HG03025 (cell line): ENCODE measurements at regions not wholly inside any gene's neighbourhood (a gene's known extent, or its start where the extent isn't known, plus 50 kb on each side); places are given as distances from the start of the nearest gene placed in this dataset.

Source experiments
- ATAC-seq: cut with Tn5 transposase; IDR thresholded peaks from one replicate; pipeline ENCODE4 v1.9.1; 2021; ENCODE audit warnings: mild to moderate bottlenecking, moderate library complexity; ENCODE audit not compliant: unreplicated experiment, low FRiP score

DNA sequence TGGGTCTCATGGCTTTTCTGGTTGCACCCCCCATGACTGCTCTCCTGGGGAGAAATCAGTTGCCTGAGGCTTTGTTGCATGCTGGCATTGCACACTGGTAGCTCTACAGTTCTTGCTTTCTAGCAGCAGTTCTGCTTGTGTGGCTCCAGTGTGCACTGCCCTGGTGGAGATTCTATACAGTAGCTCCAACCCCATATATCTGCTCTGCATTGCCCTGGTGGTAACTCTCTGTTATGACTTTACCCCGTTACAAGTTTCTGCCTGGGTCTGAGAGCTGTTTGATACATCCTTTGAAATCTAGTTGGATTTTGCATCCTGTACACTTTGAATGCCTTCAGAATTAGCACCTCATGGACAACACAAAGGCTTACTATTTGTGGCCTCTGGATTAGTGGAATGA, 241.4 kb upstream of the EPHA5 start:
- ATAC-seq: no peak

DNA sequence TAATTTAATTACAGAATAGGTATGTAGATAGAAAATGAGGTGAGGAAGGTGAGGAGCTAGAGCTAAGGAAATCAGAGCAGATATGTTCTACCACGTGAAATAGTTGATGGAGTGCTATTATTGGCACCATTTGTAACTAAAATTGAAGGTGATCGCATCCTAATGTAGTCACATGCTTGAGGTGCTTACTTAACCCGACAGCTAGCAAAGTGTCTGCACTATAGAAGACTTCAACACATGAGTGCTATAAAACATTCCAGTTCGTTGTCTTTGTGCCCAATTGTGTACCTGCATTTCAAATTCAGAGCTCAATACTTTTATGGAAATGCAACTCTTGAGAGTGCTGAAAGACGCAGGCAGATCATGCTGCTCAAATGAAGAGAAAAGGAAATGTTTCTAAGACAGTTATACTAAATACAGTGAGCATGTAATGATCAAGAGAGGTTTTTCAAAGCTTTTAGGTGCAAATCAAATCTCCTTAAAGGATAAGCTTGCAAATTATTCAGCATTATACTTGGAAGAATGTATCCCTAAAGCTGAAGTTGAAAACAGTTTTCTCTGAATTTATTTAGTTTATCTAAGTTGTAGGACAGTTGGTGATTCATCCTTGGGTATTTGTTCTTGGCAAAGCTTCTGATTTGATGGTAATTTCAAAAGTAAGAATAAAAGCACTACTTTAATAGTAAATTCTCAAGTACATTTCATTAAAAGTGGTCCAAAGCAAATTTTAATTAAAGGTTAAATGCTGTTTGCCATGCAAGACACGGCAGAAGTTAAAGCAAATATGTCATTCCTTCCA, 223.9 kb upstream of the EPHA5 start:
- ATAC-seq: no peak

DNA sequence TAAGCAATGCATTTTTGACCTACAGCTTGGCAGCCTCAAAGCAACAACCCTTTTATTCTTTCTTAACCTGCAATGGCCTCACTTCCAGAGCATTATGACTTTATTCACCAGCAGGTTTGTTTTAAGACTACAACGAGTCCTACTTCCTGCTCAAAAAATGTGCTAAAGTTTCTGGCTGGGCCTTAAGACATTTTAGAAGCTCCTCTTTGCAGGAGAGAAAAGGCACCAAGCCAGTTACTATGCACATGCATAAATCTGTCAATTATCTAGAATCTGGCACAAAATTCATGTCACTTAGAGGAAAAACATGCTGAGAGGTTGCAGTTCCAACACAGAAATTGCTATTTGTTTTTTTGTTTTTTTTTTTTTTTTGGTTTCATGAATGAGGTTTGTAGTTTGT, 223.0 kb upstream of the EPHA5 start:
- no peak for ATAC-seq

DNA sequence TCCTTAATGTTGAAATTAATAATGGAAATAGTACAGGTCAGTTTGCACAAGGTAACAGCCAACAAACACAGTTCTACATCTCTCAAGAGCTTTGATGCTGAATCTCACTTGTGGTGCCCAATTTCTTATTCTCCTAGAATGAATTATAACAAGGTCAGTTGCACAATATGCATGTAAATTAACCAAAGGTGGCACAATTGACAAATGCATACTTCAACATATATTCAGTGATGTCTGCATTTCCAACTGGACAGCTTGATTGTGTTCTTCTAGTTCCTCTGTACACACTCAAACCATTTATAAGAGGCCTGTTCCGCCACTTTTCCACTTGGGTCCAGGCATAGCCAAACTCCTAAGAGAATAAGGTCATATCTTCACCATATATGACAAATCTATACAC, 210.3 kb upstream of the EPHA5 start:
- ATAC-seq: no peak

DNA sequence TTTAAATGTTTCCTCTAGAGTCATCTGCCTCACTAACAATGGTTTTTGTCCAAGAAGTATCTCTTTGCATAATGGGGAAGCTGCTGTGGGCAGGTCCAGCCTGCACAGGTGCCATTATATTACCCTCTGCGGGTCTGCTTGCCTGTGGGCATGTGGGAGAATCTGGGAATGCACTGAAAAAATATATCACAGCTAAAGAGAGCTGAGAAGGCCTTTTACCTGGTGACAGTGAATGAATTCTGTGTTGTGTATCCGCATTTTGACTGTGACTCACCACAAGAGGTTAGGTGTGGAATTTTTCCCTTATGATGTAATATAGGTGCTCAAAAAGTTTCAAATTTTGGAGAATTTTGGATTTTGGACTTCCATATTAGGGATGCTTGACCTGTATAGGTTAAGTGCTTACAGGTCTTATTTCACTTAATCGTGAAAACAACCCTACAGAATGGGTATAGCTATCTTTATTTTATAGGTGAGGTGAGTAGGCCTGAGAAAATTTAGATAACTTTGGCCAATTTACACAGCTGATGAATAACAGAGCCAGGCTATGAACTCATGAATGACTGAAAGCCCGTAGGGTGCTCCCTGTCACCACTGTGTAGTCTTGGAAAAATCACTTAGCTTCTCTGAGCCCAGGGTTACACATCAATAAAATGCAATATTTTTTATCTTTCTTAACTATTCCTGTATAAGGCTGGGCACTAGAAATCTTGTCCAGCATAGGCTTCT, 198.0 kb upstream of the EPHA5 start:
- no peak for ATAC-seq

DNA sequence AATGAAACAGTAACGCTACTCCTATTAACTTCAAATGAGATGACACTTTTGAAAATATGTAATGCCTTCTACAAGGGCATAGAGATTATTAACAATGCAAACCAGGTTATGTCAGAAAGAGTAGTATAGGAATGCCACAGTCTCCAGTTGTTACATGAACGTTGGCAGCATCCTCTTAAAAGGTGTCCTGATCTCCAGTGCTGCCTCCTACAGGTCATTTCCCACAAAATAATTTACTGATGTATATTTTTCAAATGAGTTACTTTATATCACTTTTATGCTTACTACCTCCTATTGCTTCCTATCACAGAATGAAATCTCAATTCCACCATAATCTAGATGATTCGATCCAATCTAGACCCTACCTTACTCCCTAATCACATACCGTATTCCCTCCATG, 195.2 kb upstream of the EPHA5 start:
- ATAC-seq: no peak

DNA sequence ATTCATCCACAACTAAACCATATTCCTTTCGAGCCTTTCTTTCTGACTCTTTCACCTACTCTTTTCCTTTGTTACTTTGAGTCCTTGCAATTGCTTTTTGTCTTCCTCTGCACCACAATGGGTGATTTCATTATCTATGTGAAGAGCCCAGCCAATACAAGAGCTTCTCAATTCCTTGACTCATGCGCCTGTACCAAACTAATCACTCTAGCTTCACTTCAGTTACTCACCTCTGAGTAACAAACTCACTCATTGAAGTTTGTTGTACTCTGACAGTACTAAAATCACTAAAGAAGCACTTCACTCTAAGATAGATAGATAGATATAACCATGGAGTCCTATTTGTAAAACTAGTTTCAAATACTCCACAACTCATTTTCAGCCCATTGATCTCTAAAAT, 191.7 kb upstream of the EPHA5 start:
- ATAC-seq: no peak

DNA sequence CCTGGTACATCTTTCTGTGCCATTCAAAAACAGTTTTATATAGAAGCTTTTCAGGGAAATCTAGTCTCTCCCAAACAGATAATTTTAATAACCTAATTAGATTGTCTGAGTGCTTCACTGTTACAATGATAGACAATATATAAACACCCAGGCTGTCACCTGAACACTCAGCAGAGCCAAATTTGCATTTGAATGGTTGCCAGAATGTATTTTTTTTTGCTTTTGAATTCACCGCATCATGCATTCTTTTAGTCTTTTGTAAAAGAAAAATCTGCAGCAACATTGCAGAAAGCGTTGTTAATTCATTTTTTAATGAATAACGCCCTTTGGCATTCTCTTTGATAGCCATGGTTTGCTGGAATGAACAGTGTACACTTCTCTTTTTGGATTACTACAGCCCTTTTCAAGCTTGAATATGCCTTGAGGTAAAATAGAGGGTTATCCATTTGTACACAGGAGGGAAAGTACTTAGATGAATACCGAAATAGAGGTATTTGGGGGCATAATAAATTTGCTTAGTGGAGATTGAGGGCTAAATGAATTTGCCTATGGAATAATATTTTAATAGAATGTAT, 175.0 kb upstream of the EPHA5 start:
- ATAC-seq: no peak

DNA sequence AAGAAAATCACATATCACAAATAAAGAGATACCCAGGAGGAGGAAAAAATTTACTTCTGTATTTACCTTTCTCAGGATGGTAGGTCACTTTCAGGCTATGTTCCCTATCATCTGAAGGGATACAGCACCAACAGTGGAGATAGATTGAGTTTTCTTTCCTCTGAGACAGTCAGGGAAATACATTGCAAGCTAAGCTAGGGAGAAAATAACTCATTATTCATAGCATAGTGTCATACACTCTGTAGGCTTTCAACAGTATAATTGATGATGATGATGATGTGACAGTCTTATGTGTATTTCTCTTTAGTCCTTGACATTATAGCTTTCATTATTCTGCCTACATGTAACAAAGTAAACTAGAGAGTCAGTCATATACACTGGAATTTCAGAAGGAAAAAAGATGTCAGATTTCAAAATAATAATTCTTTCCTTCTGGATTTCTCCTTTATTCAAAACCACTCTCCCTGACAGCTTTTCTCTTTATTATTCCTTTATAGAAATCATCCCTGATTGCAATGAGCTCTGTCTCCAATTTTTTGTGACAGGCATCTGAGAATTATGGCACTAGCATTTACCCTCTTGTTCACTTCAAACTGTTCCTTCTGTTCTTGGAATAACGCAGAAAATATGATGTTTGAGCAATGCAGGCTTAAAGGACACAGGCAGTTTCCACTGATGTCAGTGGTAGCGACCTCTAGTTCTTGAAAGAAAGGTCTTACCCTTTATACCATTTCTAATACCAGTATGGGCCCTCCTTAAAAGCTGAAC, 169.1 kb upstream of the EPHA5 start:
- ATAC-seq: no peak

DNA sequence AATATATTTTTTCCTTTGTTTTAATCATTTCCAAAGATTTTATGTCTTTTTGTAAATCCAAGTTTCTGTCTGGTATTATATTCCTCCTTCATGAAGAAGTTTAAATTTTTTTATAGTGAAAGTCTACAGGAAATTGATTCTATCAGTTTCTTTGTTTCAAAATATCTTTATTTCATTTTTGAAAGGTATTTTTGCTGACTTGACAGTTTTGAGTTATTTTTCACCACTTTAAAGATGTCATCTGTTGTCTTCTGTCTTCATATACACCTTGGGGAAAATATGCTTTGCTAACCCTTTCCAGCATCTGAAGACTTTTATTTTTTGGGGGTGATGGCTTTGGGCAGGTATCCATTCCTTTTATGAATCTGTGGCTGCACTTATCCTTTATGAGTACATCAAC, 164.4 kb upstream of the EPHA5 start:
- ATAC-seq: no peak

DNA sequence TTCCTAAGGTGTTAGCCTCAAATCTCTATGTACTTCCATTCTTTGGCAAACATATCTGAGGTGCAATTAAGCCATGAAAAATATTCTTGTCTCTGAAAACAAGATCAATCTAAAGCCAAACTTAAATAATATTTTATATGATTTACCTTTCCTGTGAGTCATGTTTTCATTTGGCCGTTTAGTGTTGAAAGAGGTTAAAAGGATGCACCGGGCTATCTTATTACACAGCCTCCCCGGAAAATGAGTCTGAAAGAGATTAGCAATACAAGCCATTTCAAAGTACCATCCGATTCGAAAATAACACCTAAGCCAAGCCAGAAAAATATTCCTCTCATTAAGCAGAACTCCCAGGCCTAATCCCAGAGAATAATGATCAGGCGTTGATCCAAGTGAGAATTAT, 161.5 kb upstream of the EPHA5 start:
- no peak for ATAC-seq

DNA sequence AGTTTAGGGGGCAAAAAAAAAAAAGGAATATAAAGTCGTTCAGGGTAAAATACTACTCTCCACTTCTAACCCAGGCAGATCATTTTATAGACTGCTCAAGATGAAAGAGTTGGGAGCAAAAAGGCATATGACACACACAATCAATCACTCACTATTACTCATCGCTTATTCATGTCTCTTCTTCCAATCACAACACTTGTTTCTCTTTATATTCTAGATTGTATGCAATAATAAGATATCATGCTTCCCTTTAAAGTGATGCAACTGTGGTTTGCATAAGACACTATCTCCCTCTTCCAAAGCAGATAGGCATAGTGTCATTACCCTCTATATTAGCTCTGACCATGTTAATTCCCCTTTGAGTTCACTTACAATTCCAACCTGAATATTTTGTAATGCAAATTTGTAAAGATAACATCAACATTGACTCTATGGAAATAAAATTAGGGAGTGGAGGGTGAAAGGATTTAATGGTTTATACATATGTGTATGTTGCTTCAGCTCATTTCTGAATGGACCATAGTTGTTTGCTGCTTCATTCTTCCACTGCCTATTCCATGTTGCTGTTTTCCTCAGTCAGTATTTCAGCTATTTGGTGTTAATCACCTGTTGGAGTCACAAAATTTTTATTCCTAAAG, 154.9 kb upstream of the EPHA5 start:
- no peak for ATAC-seq

DNA sequence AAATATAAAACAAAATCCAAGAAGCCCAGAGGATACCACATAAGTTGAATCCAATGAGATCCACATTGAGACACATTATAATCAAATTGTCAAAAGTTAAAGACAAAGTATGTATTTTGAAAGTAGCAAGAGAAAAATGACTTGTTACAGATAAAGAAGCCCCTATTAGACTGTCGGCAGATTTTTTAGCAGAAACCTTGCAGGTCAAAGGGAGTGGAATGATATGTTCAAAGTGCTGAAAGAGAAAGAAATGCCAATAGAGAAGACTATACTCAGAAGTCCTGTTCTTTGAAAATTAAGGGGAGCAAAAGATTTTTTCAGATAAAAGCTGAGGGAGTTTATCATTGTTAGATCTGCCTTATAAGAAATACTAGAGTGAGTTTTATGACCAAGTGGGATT, 148.9 kb upstream of the EPHA5 start:
- no peak for ATAC-seq

DNA sequence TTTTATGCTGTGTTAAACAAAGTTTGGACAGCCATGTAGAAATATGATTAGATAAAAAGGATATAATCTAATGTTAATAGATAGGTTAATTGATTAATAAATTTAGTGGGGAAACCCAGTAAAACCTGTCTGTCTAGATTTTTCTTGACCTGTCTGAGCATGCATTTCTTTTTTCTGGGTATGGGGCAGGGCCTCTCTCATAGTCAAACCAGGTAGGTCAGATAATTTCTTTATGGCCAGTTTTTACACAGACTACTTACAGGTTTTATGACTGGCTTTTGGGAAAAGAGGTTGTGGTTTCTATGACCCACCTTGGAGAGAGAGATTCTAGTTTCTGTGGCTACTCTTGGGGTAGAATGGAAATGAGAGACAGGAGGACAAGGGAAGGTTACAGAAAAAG, 135.6 kb upstream of the EPHA5 start:
- ATAC-seq: no peak

DNA sequence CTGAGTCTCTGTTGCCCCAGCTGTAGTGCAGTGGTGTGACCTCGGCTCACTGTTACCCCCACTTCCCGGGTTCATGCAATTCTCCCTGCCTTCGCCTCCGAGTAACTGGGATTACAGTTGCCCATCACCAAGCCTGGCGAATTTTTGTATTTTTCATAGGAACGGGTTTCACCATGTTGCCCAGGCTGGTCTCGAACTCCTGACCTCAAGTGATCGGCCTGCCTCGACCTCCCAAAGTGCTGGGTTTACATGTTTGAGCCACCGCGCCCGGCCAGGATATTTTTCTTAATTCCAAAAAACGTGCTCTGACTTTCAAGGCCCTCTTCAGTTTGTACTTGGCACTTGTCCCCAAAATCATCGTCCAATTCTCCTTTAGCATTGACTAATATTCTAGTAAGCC, 129.2 kb upstream of the EPHA5 start:
- no peak for ATAC-seq

DNA sequence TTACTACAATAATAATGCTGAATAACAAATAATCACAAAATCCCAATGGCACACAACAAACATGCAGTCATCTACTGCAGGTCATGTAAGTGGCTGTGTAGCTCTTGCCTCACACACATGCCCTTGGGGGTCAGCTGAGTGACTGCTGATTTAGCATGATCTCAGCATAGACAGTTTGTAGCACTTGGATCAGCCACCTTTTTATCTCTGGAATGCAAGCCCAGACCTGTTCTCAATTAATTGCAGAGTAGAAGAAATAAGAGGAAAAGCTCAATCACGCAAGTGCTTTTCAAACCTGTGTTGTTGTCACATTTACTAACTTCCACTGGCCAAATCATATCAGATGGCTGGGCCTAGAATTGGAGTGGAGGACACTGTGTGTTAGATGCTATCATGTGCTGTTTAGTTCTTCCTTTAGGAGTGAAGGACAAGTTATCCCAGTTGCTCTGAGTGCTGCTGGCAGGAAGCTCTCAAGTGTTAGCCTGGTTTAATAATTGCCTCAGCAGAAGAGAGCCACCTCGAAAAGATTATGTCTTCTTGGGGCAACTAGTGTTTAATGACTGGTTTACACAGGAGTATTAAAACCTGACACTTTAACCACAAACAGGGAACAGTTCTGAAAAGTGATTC, 128.3 kb upstream of the EPHA5 start:
- ATAC-seq: no peak

DNA sequence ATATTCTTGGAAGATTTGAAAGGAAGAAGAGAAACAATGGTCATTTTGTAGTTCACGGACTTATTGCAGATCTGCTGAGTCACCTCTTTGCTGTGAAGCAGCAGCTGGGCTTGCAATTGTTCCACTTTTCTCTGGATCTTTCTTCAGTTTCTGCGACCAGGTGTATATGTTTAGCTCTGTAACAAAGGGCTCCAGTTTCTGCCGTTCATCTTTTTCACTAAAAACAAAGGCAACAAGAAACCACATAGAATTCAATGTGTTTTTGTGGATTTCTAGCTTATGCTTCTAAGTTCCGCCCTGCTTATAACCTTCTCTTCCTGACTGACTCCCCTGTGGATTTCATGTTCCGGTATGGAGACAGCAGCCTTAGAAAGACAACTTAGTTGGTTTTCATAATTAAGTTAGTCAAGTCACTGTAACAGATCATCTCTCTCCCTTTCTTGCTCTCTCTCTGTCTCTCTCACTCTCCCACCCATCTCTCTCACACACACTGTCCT, 121.6 kb upstream of the EPHA5 start:
- ATAC-seq: no peak

DNA sequence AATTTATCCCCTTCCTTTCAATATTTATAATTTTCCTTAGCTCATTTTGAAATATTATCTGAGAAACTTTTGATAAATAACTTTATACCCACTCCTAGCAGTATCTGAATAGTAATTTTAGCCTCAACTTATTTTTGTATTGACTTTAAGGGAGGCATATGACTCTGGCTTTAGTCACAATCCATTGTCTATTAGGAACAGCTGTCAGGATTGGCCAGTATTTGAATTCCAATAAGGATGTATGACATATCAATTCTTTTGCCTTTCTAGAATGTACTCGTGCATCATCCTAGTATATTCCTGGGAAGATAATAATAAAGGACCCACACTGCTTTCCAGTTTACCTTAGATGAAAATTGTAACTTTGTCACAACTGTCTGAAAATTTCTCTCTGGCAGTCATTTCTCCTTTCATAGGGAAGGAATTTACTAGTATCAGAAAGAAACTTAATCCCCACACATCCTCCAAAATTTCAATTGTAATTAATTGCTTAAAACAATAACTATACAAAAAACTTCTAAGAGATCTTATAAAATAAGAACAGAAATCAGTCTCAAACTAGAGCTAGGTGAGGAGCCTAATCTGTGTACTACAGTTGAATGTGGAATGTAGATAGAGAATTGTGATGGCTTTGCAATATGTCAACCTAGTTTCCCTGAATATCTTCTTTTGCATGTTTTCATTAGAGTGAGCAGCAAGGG, 121.0 kb upstream of the EPHA5 start:
- ATAC-seq: no peak

DNA sequence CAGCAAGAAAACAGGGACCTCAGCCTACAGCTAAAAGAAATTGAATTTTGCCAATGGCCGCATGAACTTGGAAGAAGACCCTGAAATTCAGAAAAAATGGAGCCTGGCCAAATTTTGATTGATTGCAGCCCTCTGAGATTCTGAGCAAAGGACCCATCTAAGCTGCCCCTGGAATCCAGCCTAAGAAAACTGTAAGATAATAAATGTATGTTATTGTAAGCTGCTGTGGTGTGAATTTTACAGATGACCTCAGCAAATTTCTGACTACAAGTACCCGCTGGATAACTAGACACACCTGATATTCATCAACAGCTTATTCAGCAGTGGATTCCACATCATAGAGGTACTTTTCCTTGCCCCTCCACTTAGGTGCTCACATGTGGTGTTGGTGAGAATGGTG, 119.5 kb upstream of the EPHA5 start:
- ATAC-seq: no peak
